ENCODE measurements at regions not wholly inside any gene's neighbourhood (a gene's known extent, or its start where the extent isn't known, plus 50 kb on each side); places are given as distances from the start of the nearest gene placed in this dataset.

- no peak for TF ChIP-seq CTCF (IDR thresholded peaks at IDR 0.05)
These were observed 296.3 kb downstream of the GPAM start for GRCh38 chr10:111887266-111887665.

GRCh38 chr10:111890046-111890445, 293.5 kb downstream of the GPAM start:
- no peak for TF ChIP-seq CTCF (IDR thresholded peaks at IDR 0.05)

GRCh38 chr10:111916011-111916410, 267.6 kb downstream of the GPAM start:
- no peak for TF ChIP-seq CTCF (IDR thresholded peaks at IDR 0.05)

- no peak for TF ChIP-seq CTCF (IDR thresholded peaks at IDR 0.05)
These were observed 261.7 kb downstream of the GPAM start for GRCh38 chr10:111921821-111922220.

- TF ChIP-seq CTCF (IDR thresholded peaks at IDR 0.05): no peak
These were observed 260.5 kb downstream of the GPAM start for GRCh38 chr10:111923032-111923431.

- no peak for TF ChIP-seq CTCF (IDR thresholded peaks at IDR 0.05)
These were observed 257.3 kb downstream of the GPAM start for GRCh38 chr10:111926286-111926685.

- no peak for TF ChIP-seq CTCF (IDR thresholded peaks at IDR 0.05)
These were observed 249.6 kb downstream of the GPAM start for GRCh38 chr10:111933937-111934336.

GRCh38 chr10:111934931-111935330, 248.6 kb downstream of the GPAM start:
- TF ChIP-seq CTCF (IDR thresholded peaks at IDR 0.05): no peak

Measured in LNCAP (cell line).